ENCODE measurements at regions not wholly inside any gene's neighbourhood (a gene's known extent, or its start where the extent isn't known, plus 50 kb on each side); places are given as distances from the start of the nearest gene placed in this dataset.
A peak's percentile ranks its signal among the peaks of the same experiment; 100 is the strongest.

DNA sequence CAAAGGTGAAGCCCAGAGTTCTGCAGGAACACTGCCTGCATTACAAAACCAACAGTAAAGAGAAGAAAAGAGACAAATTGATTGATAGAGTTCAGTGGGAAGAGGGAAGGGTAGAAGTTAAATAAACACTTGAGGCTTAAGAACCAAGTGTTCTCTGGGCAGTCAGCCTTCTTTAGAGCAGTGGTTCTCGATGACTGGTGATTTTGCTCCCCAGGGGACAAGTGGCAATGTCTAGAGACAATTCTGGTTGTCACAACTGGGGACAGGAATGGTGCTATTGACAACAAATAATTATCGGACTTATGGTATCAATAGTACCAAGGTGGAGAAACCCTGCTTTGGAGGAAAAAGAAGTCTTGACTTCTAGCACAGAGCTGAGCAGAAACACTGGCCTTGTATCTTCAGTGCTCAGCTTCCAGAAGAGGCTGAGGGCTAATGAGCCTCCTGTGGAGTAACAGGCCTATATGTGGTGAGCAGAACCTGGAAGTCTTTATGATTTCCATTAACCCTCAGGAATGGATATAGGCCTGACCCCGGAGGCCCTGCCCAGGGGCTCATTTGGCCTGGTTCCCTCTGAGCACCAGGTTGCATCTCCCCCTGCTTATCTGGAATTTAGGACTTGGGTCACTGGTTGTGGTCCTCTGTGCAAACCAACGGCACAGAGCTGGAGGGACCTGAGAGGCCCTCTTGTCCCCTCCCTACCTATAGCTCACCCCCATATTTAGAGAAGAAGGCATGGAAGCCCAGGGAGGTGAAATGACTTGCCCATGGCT is 204.6 kb upstream of the PWP1 start:
- no peaks in the 10 kb centered on the region for H3K9me3 Mint-ChIP-seq
- no peaks in the 10 kb centered on the region for H3K36me3 Mint-ChIP-seq
- H3K4me1 Mint-ChIP-seq: peaks cover 3% of the 10 kb centered on the region
- CTCF ChIA-PET: no interaction called here
- DNase-seq: no peak
- no peak overlapping the region for H3K4me3 Mint-ChIP-seq
- H3K27ac Mint-ChIP-seq: no peak overlapping the region
- peaks cover 3% of the 10 kb centered on the region for H3K27me3 Mint-ChIP-seq

DNA sequence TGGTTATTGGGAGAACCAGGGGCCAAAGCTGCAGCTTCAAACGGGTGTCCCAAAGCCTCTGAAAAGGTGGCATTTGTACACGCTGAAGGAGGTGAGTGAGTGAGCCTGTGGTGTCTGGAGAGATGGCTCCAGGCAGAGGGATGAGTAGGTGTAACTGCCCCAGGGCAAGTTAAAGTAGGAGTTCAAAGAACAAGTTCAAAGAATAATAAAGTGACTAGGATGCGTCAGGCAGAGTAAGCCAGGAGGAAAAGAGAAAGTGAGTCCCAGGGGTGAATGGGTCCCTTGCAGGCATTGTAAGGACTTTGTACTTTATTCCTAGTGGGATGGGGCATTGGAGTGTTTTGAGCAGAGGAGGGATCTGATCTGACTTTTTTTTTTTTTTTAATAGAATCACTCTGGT is 201.4 kb upstream of the PWP1 start:
- Mint-ChIP-seq H3K9me3 (no peaks in the 10 kb centered on the region), H3K27ac (no peak overlapping the region), H3K4me1 (peaks cover 11% of the 10 kb centered on the region), H3K27me3 (peaks cover 3% of the 10 kb centered on the region), H3K36me3 (no peaks in the 10 kb centered on the region), H3K4me3 (no peak overlapping the region)
- CTCF ChIA-PET: no interaction called here
- DNase-seq: no peak

DNA sequence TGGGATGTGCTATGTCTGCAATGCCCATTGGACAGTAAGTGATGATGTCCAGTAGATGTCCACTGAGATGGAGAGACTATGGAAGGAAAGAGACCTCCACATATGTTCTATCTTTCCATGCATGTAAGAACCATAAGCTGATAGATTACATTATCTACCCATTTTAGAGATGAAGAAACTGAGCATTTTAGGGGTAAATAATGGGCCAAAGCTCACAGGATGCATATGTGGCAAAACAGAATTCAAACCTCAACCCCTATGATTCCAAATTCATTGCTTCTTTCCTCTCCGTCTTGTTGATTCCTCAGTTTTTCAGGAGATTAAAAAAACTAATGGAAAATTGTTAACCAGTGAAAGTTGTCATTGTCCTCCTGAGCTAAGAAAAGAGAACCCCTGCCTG is 200.7 kb upstream of the PWP1 start:
- CTCF ChIA-PET: no interaction called here
- peaks cover 11% of the 10 kb centered on the region for H3K4me1 Mint-ChIP-seq
- H3K27me3 Mint-ChIP-seq: peaks cover 3% of the 10 kb centered on the region
- H3K9me3 Mint-ChIP-seq: no peaks in the 10 kb centered on the region
- no peaks in the 10 kb centered on the region for H3K36me3 Mint-ChIP-seq
- H3K4me3 Mint-ChIP-seq: no peak overlapping the region
- no peak for DNase-seq
- H3K27ac Mint-ChIP-seq: no peak overlapping the region

DNA sequence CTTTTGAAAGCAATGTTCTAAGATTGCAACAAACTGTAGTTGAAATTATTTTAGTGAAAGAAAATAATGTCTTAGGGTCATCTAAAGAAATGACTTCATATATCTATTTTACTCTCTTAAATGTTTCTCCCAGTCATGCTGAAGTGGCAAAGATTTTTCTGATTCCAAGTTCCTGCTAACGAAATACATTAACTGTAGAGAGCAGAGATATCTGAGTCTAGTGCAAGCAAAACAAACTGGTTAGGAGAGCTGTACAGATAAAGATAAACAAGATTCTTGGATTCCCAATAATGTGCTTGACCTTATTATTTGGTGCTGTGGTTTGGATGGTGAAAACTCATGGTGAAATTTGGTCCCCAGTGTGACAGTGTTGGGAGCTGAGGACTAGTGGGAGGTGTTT is 199.9 kb upstream of the PWP1 start:
- H3K4me1 Mint-ChIP-seq: peaks cover 11% of the 10 kb centered on the region
- CTCF ChIA-PET: no interaction called here
- H3K27me3 Mint-ChIP-seq: peaks cover 3% of the 10 kb centered on the region
- no peaks in the 10 kb centered on the region for H3K9me3 Mint-ChIP-seq
- no peaks in the 10 kb centered on the region for H3K36me3 Mint-ChIP-seq
- H3K4me3 Mint-ChIP-seq: no peak overlapping the region
- DNase-seq: no peak
- no peak overlapping the region for H3K27ac Mint-ChIP-seq

DNA sequence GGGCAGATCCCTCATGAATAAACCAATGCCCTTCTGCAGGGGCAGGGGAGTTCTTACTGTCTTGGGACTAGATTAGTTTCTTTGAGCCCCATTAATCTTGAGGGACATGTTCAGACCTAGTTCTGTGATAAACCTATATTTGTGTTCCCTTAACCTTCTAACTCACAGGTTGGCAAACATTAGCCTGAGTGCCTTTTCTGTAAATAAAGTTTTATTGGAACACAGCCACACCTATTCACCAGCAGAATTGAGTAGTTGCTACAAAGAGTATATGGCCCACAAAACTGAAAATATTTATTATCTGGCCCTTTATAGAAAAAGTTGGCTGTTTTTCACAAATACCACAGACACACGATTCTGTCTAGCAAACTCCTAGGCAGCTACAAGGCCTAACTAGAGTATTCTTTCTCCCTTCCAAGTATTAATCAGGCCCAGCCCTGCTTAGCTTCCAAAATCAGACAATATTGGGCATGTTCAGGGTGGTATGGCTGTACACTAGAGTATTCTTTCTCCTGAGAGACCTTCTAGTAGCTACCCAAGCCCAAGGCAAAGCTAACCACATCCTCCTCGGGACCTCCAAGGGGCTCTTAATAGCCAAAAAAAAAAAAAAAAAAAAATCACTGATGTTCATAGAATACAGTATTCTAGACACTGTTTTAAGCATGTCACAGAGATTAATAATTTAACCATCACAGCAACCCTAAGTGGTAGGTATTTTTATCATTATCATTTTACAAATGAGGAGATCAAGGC is 199.3 kb upstream of the PWP1 start:
- peaks cover 13% of the 10 kb centered on the region for H3K4me1 Mint-ChIP-seq
- no peak overlapping the region for H3K4me3 Mint-ChIP-seq
- no peaks in the 10 kb centered on the region for H3K9me3 Mint-ChIP-seq
- H3K36me3 Mint-ChIP-seq: no peaks in the 10 kb centered on the region
- H3K27me3 Mint-ChIP-seq: peaks cover 3% of the 10 kb centered on the region
- H3K27ac Mint-ChIP-seq: no peak overlapping the region
- CTCF ChIA-PET: no interaction called here
- DNase-seq: no peak

DNA sequence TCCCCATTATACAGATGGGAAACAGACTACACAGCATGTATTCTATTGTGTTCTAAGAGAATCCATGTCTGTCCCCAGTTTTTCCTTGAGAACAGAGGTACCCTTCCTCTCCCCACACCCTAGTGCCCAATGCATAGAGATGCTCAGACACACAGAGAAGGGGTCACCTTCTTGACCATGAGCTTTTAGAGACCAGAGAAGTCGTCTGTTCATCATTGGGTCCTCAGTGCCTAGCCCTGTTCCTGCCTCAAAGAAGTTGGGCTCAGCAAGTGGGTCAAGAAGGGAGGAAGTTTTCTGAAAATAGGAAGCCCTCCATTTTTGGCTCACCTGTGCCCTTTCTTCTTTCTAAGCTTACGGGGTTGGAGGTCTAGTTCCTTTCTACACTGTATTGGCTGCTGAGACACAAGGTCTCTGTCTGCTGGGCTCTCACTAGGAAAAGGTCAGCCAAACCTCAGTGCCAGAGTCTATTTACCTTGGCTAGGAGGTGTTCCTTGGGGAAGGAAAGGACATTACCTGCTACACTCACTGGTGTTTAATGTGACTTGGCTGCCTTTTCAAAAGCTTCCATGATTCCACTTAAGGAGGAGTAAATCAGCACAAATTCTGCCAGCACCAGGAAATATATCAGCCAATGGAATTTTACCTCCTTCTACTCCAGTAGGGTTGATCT is 198.5 kb upstream of the PWP1 start:
- H3K27ac Mint-ChIP-seq: no peak overlapping the region
- peaks cover 19% of the 10 kb centered on the region for H3K4me1 Mint-ChIP-seq
- H3K36me3 Mint-ChIP-seq: no peaks in the 10 kb centered on the region
- no peak for DNase-seq
- CTCF ChIA-PET: no interaction called here
- H3K9me3 Mint-ChIP-seq: no peaks in the 10 kb centered on the region
- no peak overlapping the region for H3K4me3 Mint-ChIP-seq
- peaks cover 3% of the 10 kb centered on the region for H3K27me3 Mint-ChIP-seq

DNA sequence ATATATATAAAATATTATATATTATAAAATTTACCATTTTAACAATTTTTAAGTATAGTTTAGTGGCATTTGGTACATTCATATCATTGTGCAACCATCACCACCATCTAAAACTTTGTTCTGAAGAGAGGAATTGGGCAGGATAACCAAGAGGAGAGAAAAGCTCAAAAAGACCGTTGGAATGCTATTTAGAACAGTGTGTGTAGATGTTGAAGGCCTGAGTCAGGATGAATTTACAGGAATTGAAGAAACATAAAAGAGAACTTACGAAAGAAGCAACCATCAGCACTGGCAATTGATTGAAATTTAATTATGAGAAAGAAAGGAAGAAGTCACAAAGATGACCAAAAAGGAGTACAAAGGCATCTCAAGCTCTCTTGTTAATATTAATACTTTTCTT is 196.9 kb upstream of the PWP1 start:
- H3K27me3 Mint-ChIP-seq: no peaks in the 10 kb centered on the region
- H3K27ac Mint-ChIP-seq: no peak overlapping the region
- H3K4me3 Mint-ChIP-seq: no peak overlapping the region
- H3K36me3 Mint-ChIP-seq: no peaks in the 10 kb centered on the region
- H3K4me1 Mint-ChIP-seq: peaks cover 30% of the 10 kb centered on the region
- no peaks in the 10 kb centered on the region for H3K9me3 Mint-ChIP-seq
- no peak for DNase-seq
- CTCF ChIA-PET: no interaction called here

DNA sequence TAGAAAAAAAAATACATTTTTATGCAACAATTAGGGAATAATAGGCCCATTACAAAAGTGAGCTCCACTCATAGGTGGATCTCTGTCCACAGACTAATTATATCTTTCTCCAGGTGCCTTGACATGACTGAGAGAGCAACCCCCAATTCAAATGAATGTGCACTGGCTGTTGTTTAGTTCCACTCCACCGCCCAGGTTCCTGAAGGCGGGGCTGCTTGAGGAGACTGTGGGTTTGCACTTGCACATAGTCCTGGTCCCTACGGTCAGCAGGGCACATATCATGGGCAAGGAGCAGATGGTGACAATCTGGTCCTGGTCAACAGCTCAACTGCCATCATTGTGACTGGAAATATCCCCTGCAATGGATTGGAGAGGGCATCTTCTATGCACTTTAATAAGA is 195.6 kb upstream of the PWP1 start:
- Mint-ChIP-seq H3K27me3 (no peaks in the 10 kb centered on the region), H3K36me3 (no peaks in the 10 kb centered on the region), H3K27ac (no peak overlapping the region), H3K4me3 (no peak overlapping the region), H3K4me1 (peaks cover 30% of the 10 kb centered on the region), H3K9me3 (no peaks in the 10 kb centered on the region)
- no peak for DNase-seq
- CTCF ChIA-PET: interaction anchor here (0.6 kb wide), 1 partner anchor 121 kb away, joined by 3 read pairs; no protein-coding TSS in a partner anchor

DNA sequence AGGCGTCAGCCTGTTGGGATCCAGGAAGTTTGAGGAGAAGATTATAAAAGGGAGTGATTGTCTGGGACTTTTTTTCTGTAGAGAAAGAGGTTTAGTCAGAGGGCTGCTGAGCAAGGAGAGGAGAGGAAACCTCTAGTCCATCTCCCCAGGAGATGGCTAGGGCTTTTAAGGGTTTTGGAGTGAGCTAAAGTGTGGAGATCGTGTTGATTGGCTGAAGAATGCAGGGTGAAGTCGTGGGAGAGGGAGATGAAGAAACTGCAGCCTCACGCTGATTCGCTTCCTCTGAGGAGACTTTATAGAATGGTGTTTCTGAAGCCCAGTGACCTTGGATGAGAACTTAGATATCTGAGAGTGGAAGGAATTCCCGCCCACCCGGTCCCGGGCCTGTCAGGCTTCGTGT is 193.7 kb upstream of the PWP1 start:
- Mint-ChIP-seq H3K36me3 (no peaks in the 10 kb centered on the region), H3K4me3 (no peak overlapping the region), H3K27me3 (no peaks in the 10 kb centered on the region), H3K27ac (peak overlapping the region; percentile 81), H3K9me3 (no peaks in the 10 kb centered on the region), H3K4me1 (peaks cover 26% of the 10 kb centered on the region)
- CTCF ChIA-PET: no interaction called here
- DNase-seq: no peak

DNA sequence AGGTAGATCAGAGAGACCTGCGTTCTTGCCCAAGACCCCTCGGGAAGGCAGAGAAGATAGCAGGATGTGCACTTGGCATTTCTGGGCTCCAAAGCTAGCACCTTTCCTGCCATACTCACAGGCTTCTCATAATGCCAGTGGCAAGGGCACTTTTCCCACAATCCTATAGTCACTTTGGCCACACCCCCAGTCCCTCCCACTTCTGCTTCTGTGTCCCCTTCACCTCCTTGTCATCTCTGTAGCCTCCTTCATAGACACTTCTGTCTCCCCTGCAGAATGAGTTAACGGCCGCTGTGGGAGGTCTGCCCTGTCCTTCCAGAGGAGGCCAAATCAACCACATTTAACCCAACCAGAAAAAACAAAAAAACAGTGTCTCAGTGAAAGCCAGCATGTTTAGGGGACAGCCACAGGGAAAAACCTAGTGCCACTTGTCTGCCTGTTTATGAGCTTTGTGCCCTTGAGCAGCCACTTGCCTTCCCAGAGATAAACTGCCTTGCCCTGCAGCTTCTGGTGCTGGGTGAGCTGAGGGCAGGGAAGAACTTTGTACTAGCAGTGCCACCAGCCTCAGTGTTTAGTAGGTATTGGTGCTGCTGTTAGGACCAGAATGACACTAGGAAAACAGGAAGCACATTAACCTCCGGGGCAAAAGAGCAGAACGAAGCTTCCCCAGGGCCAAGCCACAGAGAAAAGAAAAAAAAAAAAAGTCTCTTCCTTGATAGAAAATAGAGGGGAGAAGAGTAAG is 193.0 kb upstream of the PWP1 start:
- H3K9me3 Mint-ChIP-seq: peaks cover 3% of the 10 kb centered on the region
- CTCF ChIA-PET: no interaction called here
- peaks cover 2% of the 10 kb centered on the region for H3K36me3 Mint-ChIP-seq
- no peak overlapping the region for H3K4me3 Mint-ChIP-seq
- no peak for DNase-seq
- peaks cover 25% of the 10 kb centered on the region for H3K4me1 Mint-ChIP-seq
- peak overlapping the region; percentile 68 for H3K27ac Mint-ChIP-seq
- H3K27me3 Mint-ChIP-seq: no peaks in the 10 kb centered on the region

DNA sequence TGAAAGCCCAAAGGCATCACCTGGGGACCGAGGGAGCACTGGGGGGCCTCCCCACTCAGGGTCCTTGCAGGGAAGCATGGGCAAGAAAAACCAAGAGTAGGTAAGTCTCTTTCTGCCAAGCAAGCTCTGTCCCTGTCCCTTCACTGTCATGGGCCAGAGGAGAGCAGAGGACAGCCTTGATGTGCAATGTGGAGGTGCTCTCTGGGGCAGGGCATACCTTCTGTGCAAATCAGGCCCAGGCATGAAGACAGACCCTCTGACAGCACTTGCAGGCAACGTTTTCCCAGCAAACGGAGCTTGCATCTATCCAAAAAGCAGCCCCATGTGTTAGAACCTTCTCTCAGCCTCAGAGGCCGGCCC is 192.5 kb upstream of the PWP1 start:
- H3K27ac Mint-ChIP-seq: peak overlapping the region; percentile 68
- H3K36me3 Mint-ChIP-seq: peaks cover 2% of the 10 kb centered on the region
- no peak for DNase-seq
- H3K4me3 Mint-ChIP-seq: no peak overlapping the region
- H3K4me1 Mint-ChIP-seq: peaks cover 19% of the 10 kb centered on the region
- CTCF ChIA-PET: no interaction called here
- peaks cover 3% of the 10 kb centered on the region for H3K9me3 Mint-ChIP-seq
- H3K27me3 Mint-ChIP-seq: no peaks in the 10 kb centered on the region

DNA sequence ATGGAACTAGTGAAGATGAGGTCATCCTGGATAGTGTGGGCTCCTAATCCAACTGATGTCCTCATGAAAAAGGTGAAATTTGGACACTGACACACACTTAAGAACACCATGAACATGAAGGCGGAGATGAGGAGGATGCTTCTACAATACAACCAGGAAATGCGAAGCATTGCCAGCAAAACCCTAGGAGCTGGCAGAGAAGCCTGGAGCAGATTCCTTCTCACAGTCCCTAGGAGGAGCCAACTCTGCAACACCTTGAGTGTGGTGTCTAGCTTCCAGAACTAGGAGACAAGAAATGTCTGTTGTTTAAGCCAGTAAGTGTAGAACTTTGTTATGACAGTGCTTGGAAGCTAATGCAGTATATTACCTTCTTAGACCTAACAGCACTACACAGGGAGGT is 191.9 kb upstream of the PWP1 start:
- H3K9me3 Mint-ChIP-seq: peaks cover 3% of the 10 kb centered on the region
- no peak for DNase-seq
- H3K27me3 Mint-ChIP-seq: no peaks in the 10 kb centered on the region
- H3K4me1 Mint-ChIP-seq: peaks cover 19% of the 10 kb centered on the region
- H3K36me3 Mint-ChIP-seq: peaks cover 2% of the 10 kb centered on the region
- CTCF ChIA-PET: no interaction called here
- H3K27ac Mint-ChIP-seq: no peak overlapping the region
- no peak overlapping the region for H3K4me3 Mint-ChIP-seq

DNA sequence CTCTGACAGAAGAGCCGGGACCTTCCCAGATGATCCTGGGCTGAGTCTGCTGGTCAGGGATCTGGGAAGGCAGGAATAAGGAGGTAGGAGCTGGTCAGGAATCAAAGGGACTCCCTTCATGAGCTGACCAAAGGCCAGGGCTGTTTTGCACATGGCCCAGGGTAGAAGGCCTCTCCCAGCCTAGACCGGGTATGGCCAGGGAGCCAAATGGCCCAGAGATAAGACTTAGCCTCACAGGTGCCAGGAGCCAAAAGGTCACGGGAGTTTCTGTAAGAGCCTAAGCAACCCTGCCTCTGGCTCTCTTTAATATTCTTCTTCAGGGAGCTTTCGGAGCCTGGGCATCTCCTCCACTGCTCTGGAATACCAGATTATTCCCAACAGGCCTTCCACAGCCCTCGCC is 191.3 kb upstream of the PWP1 start:
- DNase-seq: no peak
- Mint-ChIP-seq H3K27ac (no peak overlapping the region), H3K27me3 (no peaks in the 10 kb centered on the region), H3K4me1 (peaks cover 19% of the 10 kb centered on the region), H3K9me3 (peaks cover 3% of the 10 kb centered on the region), H3K4me3 (no peak overlapping the region), H3K36me3 (peaks cover 2% of the 10 kb centered on the region)
- CTCF ChIA-PET: no interaction called here

DNA sequence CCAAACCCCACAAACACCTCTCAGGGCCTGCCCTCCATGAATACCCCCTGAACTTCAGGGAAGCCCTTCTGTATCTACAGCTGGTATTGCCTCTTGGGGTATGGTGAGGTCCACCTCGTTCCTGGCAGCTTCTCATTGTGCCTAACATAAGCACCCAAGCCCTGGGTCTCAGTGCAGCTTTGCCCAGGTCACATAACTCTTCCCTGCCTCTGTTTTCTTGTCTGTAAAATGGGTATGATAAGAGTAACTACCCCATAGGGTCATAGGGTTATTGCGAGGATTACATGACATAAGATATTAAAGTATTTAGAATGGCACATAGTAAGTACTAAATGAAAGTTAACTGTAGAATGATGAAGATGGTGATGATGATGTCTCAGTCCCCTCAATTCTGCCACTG is 190.0 kb upstream of the PWP1 start:
- Mint-ChIP-seq H3K27me3 (no peaks in the 10 kb centered on the region), H3K4me3 (no peak overlapping the region), H3K9me3 (peaks cover 3% of the 10 kb centered on the region), H3K36me3 (peaks cover 2% of the 10 kb centered on the region), H3K27ac (no peak overlapping the region), H3K4me1 (peaks cover 19% of the 10 kb centered on the region)
- DNase-seq: no peak
- CTCF ChIA-PET: no interaction called here

Measured in activated naive CD4-positive, alpha-beta T cell treated with anti-CD3 and anti-CD28 coated beads, Interleukin-2, amount 10 ng/mL, durations not matched to agents 7 days and 5 days (primary cell).